HFF-Myc (cell line): ENCODE measurements at regions not wholly inside any gene's neighbourhood (a gene's known extent, or its start where the extent isn't known, plus 50 kb on each side); places are given as distances from the start of the nearest gene placed in this dataset.
"Not testable (repeated sequence)": the region's sequence is repeated elsewhere in the genome, so short reads cannot be mapped to it uniquely, and the experiment has no call there.

Experiments
- DNase-seq: peaks from one replicate; pipeline ENCODE4 v3.0.0-alpha.2; 2011; ENCODE audit warnings: low read depth; ENCODE audit errors: extremely low read depth
- H3K4me3 ChIP-seq: replicated peaks from 2 replicates; pipeline ENCODE4 v1.5.1; 2011; ENCODE audit warnings: low read depth, mild to moderate bottlenecking, control low read depth, low read length
- CTCF ChIP-seq: IDR thresholded peaks from 2 replicates; pipeline ENCODE4 v1.5.1; 2012; ENCODE audit warnings: mild to moderate bottlenecking, low read depth, low read length, control low read depth; ENCODE audit errors: missing control alignments

GRCh38 chr1:199018471-199019135 lies 379.8 kb downstream of the PTPRC start:
- H3K4me3 ChIP-seq, result no peak overlapping the region
- TF ChIP-seq CTCF, result no peak
- DNase-seq, result no peak

- H3K4me3 ChIP-seq, result no peak overlapping the region
- DNase-seq, result no peak
- TF ChIP-seq CTCF, result no peak
Measured at GRCh38 chr1:199020051-199020450, 381.2 kb downstream of the PTPRC start.

- no peak for DNase-seq
- no peak for TF ChIP-seq CTCF
- H3K4me3 ChIP-seq, result no peak overlapping the region
Measured at GRCh38 chr1:199020904-199021303, 382.1 kb downstream of the PTPRC start.

- no peak overlapping the region for H3K4me3 ChIP-seq
- no peak for DNase-seq
- no peak for TF ChIP-seq CTCF
Measured at GRCh38 chr1:199029401-199029800, 390.6 kb downstream of the PTPRC start.

GRCh38 chr1:199029855-199030254 lies 391.0 kb downstream of the PTPRC start:
- no peak for TF ChIP-seq CTCF
- H3K4me3 ChIP-seq, result no peak overlapping the region
- no peak for DNase-seq

- not testable (repeated sequence) for H3K4me3 ChIP-seq, DNase-seq
Measured at GRCh38 chr1:199030541-199030940, 391.7 kb downstream of the PTPRC start.

GRCh38 chr1:199031170-199031569 lies 392.3 kb downstream of the PTPRC start:
- not testable (repeated sequence) for DNase-seq, H3K4me3 ChIP-seq

GRCh38 chr1:199032479-199032878 lies 393.6 kb downstream of the PTPRC start:
- not testable (repeated sequence) for DNase-seq, H3K4me3 ChIP-seq

- no peak for TF ChIP-seq CTCF
- no peak overlapping the region for H3K4me3 ChIP-seq
- no peak for DNase-seq
Measured at GRCh38 chr1:199033661-199034060, 394.8 kb downstream of the PTPRC start.
